ENCODE measurements at regions not wholly inside any gene's neighbourhood (a gene's known extent, or its start where the extent isn't known, plus 50 kb on each side); places are given as distances from the start of the nearest gene placed in this dataset.

GRCh38 chr20:12054556-12054955 is 136.9 kb downstream of the BTBD3 start:
- TF ChIP-seq, protein P1, sequence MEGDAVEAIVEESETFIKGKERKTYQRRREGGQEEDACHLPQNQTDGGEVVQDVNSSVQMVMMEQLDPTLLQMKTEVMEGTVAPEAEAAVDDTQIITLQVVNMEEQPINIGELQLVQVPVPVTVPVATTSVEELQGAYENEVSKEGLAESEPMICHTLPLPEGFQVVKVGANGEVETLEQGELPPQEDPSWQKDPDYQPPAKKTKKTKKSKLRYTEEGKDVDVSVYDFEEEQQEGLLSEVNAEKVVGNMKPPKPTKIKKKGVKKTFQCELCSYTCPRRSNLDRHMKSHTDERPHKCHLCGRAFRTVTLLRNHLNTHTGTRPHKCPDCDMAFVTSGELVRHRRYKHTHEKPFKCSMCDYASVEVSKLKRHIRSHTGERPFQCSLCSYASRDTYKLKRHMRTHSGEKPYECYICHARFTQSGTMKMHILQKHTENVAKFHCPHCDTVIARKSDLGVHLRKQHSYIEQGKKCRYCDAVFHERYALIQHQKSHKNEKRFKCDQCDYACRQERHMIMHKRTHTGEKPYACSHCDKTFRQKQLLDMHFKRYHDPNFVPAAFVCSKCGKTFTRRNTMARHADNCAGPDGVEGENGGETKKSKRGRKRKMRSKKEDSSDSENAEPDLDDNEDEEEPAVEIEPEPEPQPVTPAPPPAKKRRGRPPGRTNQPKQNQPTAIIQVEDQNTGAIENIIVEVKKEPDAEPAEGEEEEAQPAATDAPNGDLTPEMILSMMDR (IDR thresholded peaks at IDR 0.05), result no peak
- Histone ChIP-seq H3K27ac (no peak overlapping the region), H3K4me3 (no peak overlapping the region), H3K36me3 (no peaks in the 10 kb centered on the region), H3K4me1 (no peaks in the 10 kb centered on the region), H3K9me3 (no peaks in the 10 kb centered on the region), H3K27me3 (no peaks in the 10 kb centered on the region)
- intact Hi-C loops (cut with DNase I), result no loop called here
- DNase-seq (ENCODE audit: low spot score in 2 of 2), result no peak

GRCh38 chr20:12055161-12055560 is 137.5 kb downstream of the BTBD3 start:
- no peak overlapping the region for H3K4me3 ChIP-seq
- no peaks in the 10 kb centered on the region for H3K27me3 ChIP-seq
- no peak for DNase-seq (ENCODE audit: low spot score in 2 of 2)
- TF ChIP-seq, protein P1 (IDR thresholded peaks at IDR 0.05), result no peak
- intact Hi-C loops (cut with DNase I), result no loop called here
- H3K27ac ChIP-seq, result no peak overlapping the region
- H3K4me1 ChIP-seq, result no peaks in the 10 kb centered on the region
- no peaks in the 10 kb centered on the region for H3K36me3 ChIP-seq
- no peaks in the 10 kb centered on the region for H3K9me3 ChIP-seq

DNA sequence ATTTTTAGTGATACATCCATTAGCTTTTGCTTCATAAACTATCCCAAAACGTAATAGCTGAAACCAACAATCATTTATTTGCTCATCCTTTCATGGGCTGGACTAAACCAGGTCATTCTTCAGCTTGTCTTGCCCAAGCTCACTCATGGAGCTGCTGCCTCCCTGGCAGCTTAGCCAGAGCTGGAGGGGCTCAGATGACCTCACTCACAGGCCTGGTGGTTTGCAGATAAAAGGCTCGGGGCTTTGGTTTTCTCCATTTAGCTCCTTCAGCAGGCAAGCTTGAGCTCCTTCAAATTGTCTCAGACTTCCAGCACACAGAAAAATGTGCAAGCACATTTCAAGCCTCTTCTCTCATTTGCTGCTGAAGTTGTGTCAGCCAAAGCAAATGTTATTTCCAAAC is 139.1 kb downstream of the BTBD3 start:
- Histone ChIP-seq H3K27me3 (no peaks in the 10 kb centered on the region), H3K36me3 (no peaks in the 10 kb centered on the region), H3K27ac (no peak overlapping the region), H3K4me3 (no peak overlapping the region), H3K9me3 (no peaks in the 10 kb centered on the region), H3K4me1 (no peaks in the 10 kb centered on the region)
- intact Hi-C loops (cut with DNase I), result no loop called here
- no peak for DNase-seq (ENCODE audit: low spot score in 2 of 2)
- TF ChIP-seq, protein P1 (IDR thresholded peaks at IDR 0.05), result no peak

DNA sequence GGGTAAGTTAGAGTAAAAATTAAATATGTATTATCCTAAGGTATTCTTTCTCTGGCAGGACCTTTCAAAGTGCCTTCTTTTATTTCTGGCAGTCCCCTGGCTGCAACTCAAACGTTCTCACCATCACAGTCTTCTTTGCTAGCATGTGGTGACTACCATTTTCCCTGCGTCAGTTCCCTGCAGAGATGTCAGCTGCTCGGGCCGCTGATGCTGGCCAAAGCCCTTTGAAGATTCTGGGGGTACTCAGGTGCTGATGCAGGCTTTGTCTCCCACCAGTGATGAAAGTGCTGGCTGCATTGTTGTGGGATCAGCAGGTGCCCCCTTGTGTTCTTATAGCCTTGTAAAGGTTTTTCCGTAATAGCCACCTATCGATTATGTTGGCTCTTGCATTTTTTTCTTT is 140.1 kb downstream of the BTBD3 start:
- Histone ChIP-seq H3K4me3 (no peak overlapping the region), H3K27me3 (no peaks in the 10 kb centered on the region), H3K9me3 (no peaks in the 10 kb centered on the region), H3K27ac (no peak overlapping the region), H3K4me1 (no peaks in the 10 kb centered on the region), H3K36me3 (no peaks in the 10 kb centered on the region)
- intact Hi-C loops (cut with DNase I), result no loop called here
- TF ChIP-seq, protein P1 (IDR thresholded peaks at IDR 0.05), result no peak
- DNase-seq (ENCODE audit: low spot score in 2 of 2), result no peak

GRCh38 chr20:12058216-12058615 is 140.5 kb downstream of the BTBD3 start:
- DNase-seq (ENCODE audit: low spot score in 2 of 2), result no peak
- TF ChIP-seq, protein P1 (IDR thresholded peaks at IDR 0.05), result no peak
- Histone ChIP-seq H3K4me3 (no peak overlapping the region), H3K36me3 (no peaks in the 10 kb centered on the region), H3K27me3 (no peaks in the 10 kb centered on the region), H3K9me3 (no peaks in the 10 kb centered on the region), H3K27ac (no peak overlapping the region), H3K4me1 (no peaks in the 10 kb centered on the region)
- intact Hi-C loops (cut with DNase I), result no loop called here

- no peaks in the 10 kb centered on the region for H3K36me3 ChIP-seq
- TF ChIP-seq, protein P1 (IDR thresholded peaks at IDR 0.05), result no peak
- H3K4me3 ChIP-seq, result no peak overlapping the region
- no peaks in the 10 kb centered on the region for H3K27me3 ChIP-seq
- intact Hi-C loops (cut with DNase I), result no loop called here
- no peak for DNase-seq (ENCODE audit: low spot score in 2 of 2)
- H3K4me1 ChIP-seq, result no peaks in the 10 kb centered on the region
- H3K27ac ChIP-seq, result no peak overlapping the region
- no peaks in the 10 kb centered on the region for H3K9me3 ChIP-seq
These were observed 143.8 kb downstream of the BTBD3 start for GRCh38 chr20:12061466-12061865.
